HepG2 (cell line): ENCODE measurements at regions not wholly inside any gene's neighbourhood (a gene's known extent, or its start where the extent isn't known, plus 50 kb on each side); places are given as distances from the start of the nearest gene placed in this dataset.

Source experiments
- ATAC-seq: fragments of 200-7000 bp; cut with Tn5 transposase; 3 replicates; pipeline ENCODE4 v1.9.1; 2020; ENCODE audit warnings: mild to moderate bottlenecking, moderate library complexity
- BruUV-seq: library from RNA; stranded (reverse); fragments of 400-500 nt; replicated peaks from 2 replicates; lab custom pipeline; 2021; lab: Mats Ljungman, UMichigan
- CTCF ChIA-PET: fragments of 300-600 bp; formaldehyde crosslinking; extraction: SDS; loops from one replicate; lab custom pipeline; 2021; ENCODE audit warnings: low total read pairs, inconsistent platforms, low intra/inter-chr PET ratio; lab: Yijun Ruan, JAX
- POLR2A ChIA-PET: fragments of 350-600 bp; sonication (Branson Sonifier 250); formaldehyde crosslinking; loops from one replicate; lab custom pipeline; 2020; ENCODE audit warnings: antibody characterized with exemption, inconsistent platforms; lab: Yijun Ruan, JAX
- DNase-seq: peaks from one replicate; pipeline ENCODE4 v3.0.0-alpha.2; 2015; ENCODE audit warnings: low spot score
- FAIRE-seq: peaks from 3 replicates; lab custom pipeline; 2011; peaks lifted over from hg19 to GRCh38; lab: Jason Lieb, UNC
- H2AFZ ChIP-seq: one replicate; pipeline ENCODE4 v1.6.1; 2011; ENCODE audit warnings: low read length, inconsistent platforms
- H3K27ac ChIP-seq: fragments of 300-600 bp; 3 replicates; pipeline ENCODE4 v1.8.0; 2011; ENCODE audit warnings: mixed run types, mild to moderate bottlenecking, mixed read lengths, low read length, inconsistent platforms; ENCODE audit not compliant: insufficient read depth; ENCODE audit errors: extremely low read length
- H3K27me3 ChIP-seq, 2 experiments: fragments of 200-600 bp in 1 of 2; 2 replicates in 1 of 2; 3 replicates in 1 of 2; pipeline versions ENCODE4 v1.6.0 to v1.8.0; 2011; ENCODE audit warnings: low read length in 2 of 2, mild to moderate bottlenecking in 2 of 2, moderate library complexity in 2 of 2, inconsistent platforms in 1 of 2; ENCODE audit not compliant: insufficient read depth in 2 of 2, control insufficient read depth in 1 of 2
- H3K36me3 ChIP-seq, 2 experiments: fragments of 200-600 bp in 1 of 2; replicated peaks in 1 of 2; 2 replicates in 1 of 2; 3 replicates in 1 of 2; pipeline versions ENCODE4 v1.5.1 to v1.8.0; 2011; ENCODE audit warnings: low read length in 2 of 2, inconsistent platforms in 1 of 2; ENCODE audit not compliant: insufficient read depth in 2 of 2, control insufficient read depth in 1 of 2
- H3K4me1 ChIP-seq: 2 replicates; pipeline ENCODE4 v1.5.1; 2012; ENCODE audit warnings: low read length, inconsistent platforms; ENCODE audit not compliant: insufficient read depth
- H3K4me2 ChIP-seq: 2 replicates; pipeline ENCODE4 v1.6.0; 2011; ENCODE audit warnings: low read depth, low read length, inconsistent platforms
- H3K4me3 ChIP-seq, 3 experiments: fragments of 200-600 bp in 1 of 3; sonication (generic), shearing (Covaris generic) in 1 of 3; replicated peaks in 1 of 3; 2 replicates each; pipeline ENCODE4 v1.5.1; 2011 to 2016; ENCODE audit warnings: low read length in 3 of 3, inconsistent platforms in 2 of 3, low read depth in 2 of 3, mild to moderate bottlenecking in 2 of 3, control low read depth in 1 of 3, mixed read lengths in 1 of 3; ENCODE audit not compliant: insufficient read depth in 1 of 3
- H3K79me2 ChIP-seq: one replicate; pipeline ENCODE4 v1.6.1; 2011; ENCODE audit warnings: low read length, inconsistent platforms; ENCODE audit not compliant: insufficient read depth
- H3K9ac ChIP-seq: 2 replicates; pipeline ENCODE4 v1.6.0; 2011; ENCODE audit warnings: mild to moderate bottlenecking, low read depth, low read length, inconsistent platforms; ENCODE audit not compliant: insufficient read depth
- H3K9me3 ChIP-seq: 2 replicates; pipeline ENCODE4 v1.5.1; 2012; ENCODE audit warnings: mild to moderate bottlenecking, low read length
- H4K20me1 ChIP-seq: 2 replicates; pipeline ENCODE4 v1.6.0; 2011; ENCODE audit warnings: inconsistent platforms, mild to moderate bottlenecking, low read length, moderate library complexity; ENCODE audit not compliant: insufficient read depth
- FOXM1 ChIP-seq: sonication (generic); formaldehyde crosslinking; IDR thresholded peaks from 2 replicates; pipeline ENCODE4 v1.5.0; 2020; ENCODE audit warnings: missing genetic modification reagents
- GABPB1 ChIP-seq: IDR thresholded peaks from 2 replicates; pipeline ENCODE4 v1.6.1; 2016; ENCODE audit warnings: mild to moderate bottlenecking, missing genetic modification reagents, moderate library complexity, missing compliant biosample characterization
- HDAC2 ChIP-seq: sonication (generic); formaldehyde crosslinking; IDR thresholded peaks from 2 replicates; pipeline ENCODE4 v1.4.0; 2020; ENCODE audit warnings: missing genetic modification reagents
- KLF16 ChIP-seq, 2 experiments: sonication (generic) in 1 of 2; formaldehyde crosslinking in 1 of 2; IDR thresholded peaks; 2 replicates each; pipeline versions ENCODE4 v1.6.1 to v1.8.0; 2016 to 2023; ENCODE audit warnings: missing genetic modification reagents in 2 of 2, missing compliant biosample characterization in 1 of 2
- KLF9 ChIP-seq: IDR thresholded peaks from 2 replicates; pipeline ENCODE4 v1.6.1; 2016; ENCODE audit warnings: low read depth
- NONO ChIP-seq, 2 experiments: fragments of 450-650 bp in 1 of 2; sonication (generic) in 1 of 2; formaldehyde crosslinking in 1 of 2; IDR thresholded peaks in 1 of 2; conservative IDR thresholded peaks in 1 of 2; 2 replicates each; pipeline versions ENCODE4 v1.6.1 to v1.8.0; 2017 to 2022; ENCODE audit warnings: mild to moderate bottlenecking in 1 of 2, missing genetic modification reagents in 1 of 2, moderate library complexity in 1 of 2
- PHF20 ChIP-seq: sonication (generic); formaldehyde crosslinking; IDR thresholded peaks from 2 replicates; pipeline ENCODE4 v1.5.0; 2020; ENCODE audit warnings: mild to moderate bottlenecking, missing genetic modification reagents
- POGZ ChIP-seq: sonication (generic); formaldehyde crosslinking; IDR thresholded peaks from 2 replicates; pipeline ENCODE4 v1.4.0; 2020; ENCODE audit warnings: mild to moderate bottlenecking, missing genetic modification reagents
- RBAK ChIP-seq: sonication (generic); formaldehyde crosslinking; IDR thresholded peaks from 2 replicates; pipeline ENCODE4 v1.5.1; 2020; ENCODE audit warnings: mild to moderate bottlenecking, missing genetic modification reagents
- RBM39 ChIP-seq: fragments of 200-400 bp; formaldehyde crosslinking; IDR thresholded peaks from one replicate; pipeline ENCODE4 v1.6.1; 2018; ENCODE audit warnings: antibody characterized with exemption, mild to moderate bottlenecking, low read depth, low read length; ENCODE audit not compliant: poor library complexity, severe bottlenecking
- ZMAT3 ChIP-seq: sonication (generic); formaldehyde crosslinking; conservative IDR thresholded peaks from 2 replicates; pipeline ENCODE4 v1.7.0; 2021; ENCODE audit warnings: missing genetic modification reagents
- ZNF10 ChIP-seq: sonication (generic); formaldehyde crosslinking; IDR thresholded peaks from 2 replicates; pipeline ENCODE4 v1.4.0; 2020; ENCODE audit warnings: mild to moderate bottlenecking, low read depth, missing genetic modification reagents, borderline replicate concordance
- ZNF34 ChIP-seq: sonication (generic); formaldehyde crosslinking; IDR thresholded peaks from 2 replicates; pipeline ENCODE4 v1.4.0; 2020; ENCODE audit warnings: mild to moderate bottlenecking, missing genetic modification reagents, borderline replicate concordance
- ZNF713 ChIP-seq: sonication (generic); formaldehyde crosslinking; IDR thresholded peaks from 2 replicates; pipeline ENCODE4 v1.4.0; 2020; ENCODE audit warnings: mild to moderate bottlenecking, missing genetic modification reagents
- ZNF841 ChIP-seq: sonication (generic); formaldehyde crosslinking; IDR thresholded peaks from 2 replicates; pipeline ENCODE4 v1.8.1; 2023; ENCODE audit warnings: missing genetic modification reagents, borderline replicate concordance
- WGBS: methylation state at CpG from one replicate; pipeline ENCODE4 v1.1.6; 2017; ENCODE audit warnings: low lambda C conversion rate; 5-methylcytosine and 5-hydroxymethylcytosine counted together
- in situ Hi-C: cut with HindIII; loops from 2 replicates; pipeline ENCODE4 v1.10.0; 2017; ENCODE audit warnings: low pct_unique_long_range_greater_than_20kb; ENCODE audit not compliant: extremely low pct_ligation_motif_present
- intact Hi-C: fragments of 100-400 bp; cut with micrococcal nuclease; formaldehyde crosslinking; loops from one replicate; pipeline ENCODE4 v1.10.0; 2022; ENCODE audit not compliant: unreplicated experiment
- TF ChIP-seq, protein P1 (sequence below): sonication (generic); formaldehyde crosslinking; IDR thresholded peaks from 2 replicates; pipeline ENCODE4 v1.4.0; 2020; ENCODE audit warnings: missing genetic modification reagents
- TF ChIP-seq, protein P2 (sequence below): IDR thresholded peaks from 2 replicates; pipeline ENCODE4 v1.6.1; 2012; ENCODE audit warnings: low read depth, low read length, improper control_type of control experiment

GRCh38 chr2:150686391-150686790, 198.9 kb upstream of the RND3 start:
- DNase-seq: no peak
- H3K9me3 ChIP-seq: 0 out of 2 replicates have a peak, but pooled peaks cover 2% of the 10 kb centered on the region
- CTCF ChIA-PET: no interaction called here
- FAIRE-seq: no peak
- no peaks in the 10 kb centered on the region for H3K36me3 ChIP-seq
- H3K27me3 ChIP-seq: no peaks in the 10 kb centered on the region
- in situ Hi-C loops: no loop called here
- H3K4me1 ChIP-seq: no peaks in the 10 kb centered on the region
- H4K20me1 ChIP-seq: no peaks in the 10 kb centered on the region
- no peaks in the 10 kb centered on the region for H3K79me2 ChIP-seq
- BruUV-seq: no TSS peak
- H3K4me2 ChIP-seq: no peak overlapping the region
- no peak overlapping the region for H3K27ac ChIP-seq
- 5% methylated on average over 1 of the region's 1 CpG for WGBS
- TF ChIP-seq POGZ (CRISPR knock-in tag): no peak
- TF ChIP-seq ZMAT3 (CRISPR knock-in tag): no peak
- no peak for TF ChIP-seq ZNF713 (CRISPR knock-in tag)
- TF ChIP-seq KLF9 (CRISPR knock-in tag): no peak
- TF ChIP-seq, protein P1, sequence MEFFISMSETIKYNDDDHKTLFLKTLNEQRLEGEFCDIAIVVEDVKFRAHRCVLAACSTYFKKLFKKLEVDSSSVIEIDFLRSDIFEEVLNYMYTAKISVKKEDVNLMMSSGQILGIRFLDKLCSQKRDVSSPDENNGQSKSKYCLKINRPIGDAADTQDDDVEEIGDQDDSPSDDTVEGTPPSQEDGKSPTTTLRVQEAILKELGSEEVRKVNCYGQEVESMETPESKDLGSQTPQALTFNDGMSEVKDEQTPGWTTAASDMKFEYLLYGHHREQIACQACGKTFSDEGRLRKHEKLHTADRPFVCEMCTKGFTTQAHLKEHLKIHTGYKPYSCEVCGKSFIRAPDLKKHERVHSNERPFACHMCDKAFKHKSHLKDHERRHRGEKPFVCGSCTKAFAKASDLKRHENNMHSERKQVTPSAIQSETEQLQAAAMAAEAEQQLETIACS (CRISPR knock-in tag): no peak
- TF ChIP-seq KLF16 (CRISPR knock-in tag; IDR thresholded peaks at IDR 0.05): no peak
- TF ChIP-seq GABPB1 (CRISPR knock-in tag): no peak
- no peak for TF ChIP-seq PHF20 (CRISPR knock-in tag)
- no peak for TF ChIP-seq ZNF34 (CRISPR knock-in tag)
- TF ChIP-seq FOXM1 (CRISPR knock-in tag): no peak
- no peak for TF ChIP-seq ZNF10 (CRISPR knock-in tag)
- TF ChIP-seq RBAK (CRISPR knock-in tag): no peak
- TF ChIP-seq, protein P2, sequence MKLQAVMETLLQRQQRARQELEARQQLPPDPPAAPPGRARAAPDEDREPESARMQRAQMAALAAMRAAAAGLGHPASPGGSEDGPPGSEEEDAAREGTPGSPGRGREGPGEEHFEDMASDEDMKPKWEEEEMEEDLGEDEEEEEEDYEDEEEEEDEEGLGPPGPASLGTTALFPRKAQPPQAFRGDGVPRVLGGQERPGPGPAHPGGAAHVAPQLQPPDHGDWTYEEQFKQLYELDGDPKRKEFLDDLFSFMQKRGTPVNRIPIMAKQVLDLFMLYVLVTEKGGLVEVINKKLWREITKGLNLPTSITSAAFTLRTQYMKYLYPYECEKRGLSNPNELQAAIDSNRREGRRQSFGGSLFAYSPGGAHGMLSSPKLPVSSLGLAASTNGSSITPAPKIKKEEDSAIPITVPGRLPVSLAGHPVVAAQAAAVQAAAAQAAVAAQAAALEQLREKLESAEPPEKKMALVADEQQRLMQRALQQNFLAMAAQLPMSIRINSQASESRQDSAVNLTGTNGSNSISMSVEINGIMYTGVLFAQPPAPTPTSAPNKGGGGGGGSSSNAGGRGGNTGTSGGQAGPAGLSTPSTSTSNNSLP: no peak
- no peak for TF ChIP-seq ZNF841 (CRISPR knock-in tag)
- no peak for TF ChIP-seq HDAC2 (CRISPR knock-in tag)
- TF ChIP-seq RBM39: no peak
- no peak for TF ChIP-seq NONO (IDR thresholded peaks at IDR 0.05)
- TF ChIP-seq NONO (CRISPR knock-in tag; conservative IDR thresholded peaks at IDR 0.05): no peak
- TF ChIP-seq, all 625 proteins: peak for 0
- ATAC-seq: no peak
- intact Hi-C loops: no loop called here
- POLR2A ChIA-PET: no interaction called here
- H3K9ac ChIP-seq: no peak overlapping the region
- H2AFZ ChIP-seq: no peak overlapping the region
- no peak overlapping the region for H3K4me3 ChIP-seq
